HepG2 (cell line): ENCODE measurements at regions not wholly inside any gene's neighbourhood (a gene's known extent, or its start where the extent isn't known, plus 50 kb on each side); places are given as distances from the start of the nearest gene placed in this dataset.

Source experiments
- ATAC-seq: fragments of 200-7000 bp; cut with Tn5 transposase; 3 replicates; pipeline ENCODE4 v1.9.1; 2020; ENCODE audit warnings: mild to moderate bottlenecking, moderate library complexity
- BruUV-seq: library from RNA; stranded (reverse); fragments of 400-500 nt; replicated peaks from 2 replicates; lab custom pipeline; 2021; lab: Mats Ljungman, UMichigan
- CTCF ChIA-PET: fragments of 300-600 bp; formaldehyde crosslinking; extraction: SDS; loops from one replicate; lab custom pipeline; 2021; ENCODE audit warnings: low total read pairs, inconsistent platforms, low intra/inter-chr PET ratio; lab: Yijun Ruan, JAX
- POLR2A ChIA-PET: fragments of 350-600 bp; sonication (Branson Sonifier 250); formaldehyde crosslinking; loops from one replicate; lab custom pipeline; 2020; ENCODE audit warnings: antibody characterized with exemption, inconsistent platforms; lab: Yijun Ruan, JAX
- DNase-seq: peaks from one replicate; pipeline ENCODE4 v3.0.0-alpha.2; 2015; ENCODE audit warnings: low spot score
- FAIRE-seq: peaks from 3 replicates; lab custom pipeline; 2011; peaks lifted over from hg19 to GRCh38; lab: Jason Lieb, UNC
- H2AFZ ChIP-seq: one replicate; pipeline ENCODE4 v1.6.1; 2011; ENCODE audit warnings: low read length, inconsistent platforms
- H3K27ac ChIP-seq: fragments of 300-600 bp; 3 replicates; pipeline ENCODE4 v1.8.0; 2011; ENCODE audit warnings: mixed run types, mild to moderate bottlenecking, mixed read lengths, low read length, inconsistent platforms; ENCODE audit not compliant: insufficient read depth; ENCODE audit errors: extremely low read length
- H3K27me3 ChIP-seq, 2 experiments: fragments of 200-600 bp in 1 of 2; 2 replicates in 1 of 2; 3 replicates in 1 of 2; pipeline versions ENCODE4 v1.6.0 to v1.8.0; 2011; ENCODE audit warnings: low read length in 2 of 2, mild to moderate bottlenecking in 2 of 2, moderate library complexity in 2 of 2, inconsistent platforms in 1 of 2; ENCODE audit not compliant: insufficient read depth in 2 of 2, control insufficient read depth in 1 of 2
- H3K36me3 ChIP-seq, 2 experiments: fragments of 200-600 bp in 1 of 2; replicated peaks in 1 of 2; 2 replicates in 1 of 2; 3 replicates in 1 of 2; pipeline versions ENCODE4 v1.5.1 to v1.8.0; 2011; ENCODE audit warnings: low read length in 2 of 2, inconsistent platforms in 1 of 2; ENCODE audit not compliant: insufficient read depth in 2 of 2, control insufficient read depth in 1 of 2
- H3K4me1 ChIP-seq: 2 replicates; pipeline ENCODE4 v1.5.1; 2012; ENCODE audit warnings: low read length, inconsistent platforms; ENCODE audit not compliant: insufficient read depth
- H3K4me2 ChIP-seq: 2 replicates; pipeline ENCODE4 v1.6.0; 2011; ENCODE audit warnings: low read depth, low read length, inconsistent platforms
- H3K4me3 ChIP-seq, 3 experiments: fragments of 200-600 bp in 1 of 3; sonication (generic), shearing (Covaris generic) in 1 of 3; replicated peaks in 1 of 3; 2 replicates each; pipeline ENCODE4 v1.5.1; 2011 to 2016; ENCODE audit warnings: low read length in 3 of 3, inconsistent platforms in 2 of 3, low read depth in 2 of 3, mild to moderate bottlenecking in 2 of 3, control low read depth in 1 of 3, mixed read lengths in 1 of 3; ENCODE audit not compliant: insufficient read depth in 1 of 3
- H3K79me2 ChIP-seq: one replicate; pipeline ENCODE4 v1.6.1; 2011; ENCODE audit warnings: low read length, inconsistent platforms; ENCODE audit not compliant: insufficient read depth
- H3K9ac ChIP-seq: 2 replicates; pipeline ENCODE4 v1.6.0; 2011; ENCODE audit warnings: mild to moderate bottlenecking, low read depth, low read length, inconsistent platforms; ENCODE audit not compliant: insufficient read depth
- H3K9me3 ChIP-seq: 2 replicates; pipeline ENCODE4 v1.5.1; 2012; ENCODE audit warnings: mild to moderate bottlenecking, low read length
- H4K20me1 ChIP-seq: 2 replicates; pipeline ENCODE4 v1.6.0; 2011; ENCODE audit warnings: inconsistent platforms, mild to moderate bottlenecking, low read length, moderate library complexity; ENCODE audit not compliant: insufficient read depth
- CEBPB ChIP-seq: IDR thresholded peaks from 2 replicates; pipeline ENCODE4 v1.6.1; 2011; ENCODE audit warnings: low read depth, low read length, improper control_type of control experiment, borderline replicate concordance
- NONO ChIP-seq, 2 experiments: fragments of 450-650 bp in 1 of 2; sonication (generic) in 1 of 2; formaldehyde crosslinking in 1 of 2; IDR thresholded peaks in 1 of 2; conservative IDR thresholded peaks in 1 of 2; 2 replicates each; pipeline versions ENCODE4 v1.6.1 to v1.8.0; 2017 to 2022; ENCODE audit warnings: mild to moderate bottlenecking in 1 of 2, missing genetic modification reagents in 1 of 2, moderate library complexity in 1 of 2
- NR3C1 ChIP-seq: sonication (generic); formaldehyde crosslinking; IDR thresholded peaks from 2 replicates; pipeline ENCODE4 v1.4.0; 2020; ENCODE audit warnings: missing genetic modification reagents
- PCBP2 ChIP-seq: fragments of 200-400 bp; formaldehyde crosslinking; optimal IDR thresholded peaks from 2 replicates; pipeline ENCODE3; 2018; ENCODE audit warnings: low read length, low read depth; ENCODE audit not compliant: poor library complexity, severe bottlenecking
- SATB2 ChIP-seq: sonication (generic); formaldehyde crosslinking; IDR thresholded peaks from 2 replicates; pipeline ENCODE4 v1.5.0; 2020; ENCODE audit warnings: missing genetic modification reagents
- ZNF224 ChIP-seq: sonication (generic); formaldehyde crosslinking; IDR thresholded peaks from 2 replicates; pipeline ENCODE4 v1.5.0; 2020; ENCODE audit warnings: mild to moderate bottlenecking, missing genetic modification reagents
- WGBS: methylation state at CpG from one replicate; pipeline ENCODE4 v1.1.6; 2017; ENCODE audit warnings: low lambda C conversion rate; 5-methylcytosine and 5-hydroxymethylcytosine counted together
- in situ Hi-C: cut with HindIII; loops from 2 replicates; pipeline ENCODE4 v1.10.0; 2017; ENCODE audit warnings: low pct_unique_long_range_greater_than_20kb; ENCODE audit not compliant: extremely low pct_ligation_motif_present
- intact Hi-C: fragments of 100-400 bp; cut with micrococcal nuclease; formaldehyde crosslinking; loops from one replicate; pipeline ENCODE4 v1.10.0; 2022; ENCODE audit not compliant: unreplicated experiment

DNA sequence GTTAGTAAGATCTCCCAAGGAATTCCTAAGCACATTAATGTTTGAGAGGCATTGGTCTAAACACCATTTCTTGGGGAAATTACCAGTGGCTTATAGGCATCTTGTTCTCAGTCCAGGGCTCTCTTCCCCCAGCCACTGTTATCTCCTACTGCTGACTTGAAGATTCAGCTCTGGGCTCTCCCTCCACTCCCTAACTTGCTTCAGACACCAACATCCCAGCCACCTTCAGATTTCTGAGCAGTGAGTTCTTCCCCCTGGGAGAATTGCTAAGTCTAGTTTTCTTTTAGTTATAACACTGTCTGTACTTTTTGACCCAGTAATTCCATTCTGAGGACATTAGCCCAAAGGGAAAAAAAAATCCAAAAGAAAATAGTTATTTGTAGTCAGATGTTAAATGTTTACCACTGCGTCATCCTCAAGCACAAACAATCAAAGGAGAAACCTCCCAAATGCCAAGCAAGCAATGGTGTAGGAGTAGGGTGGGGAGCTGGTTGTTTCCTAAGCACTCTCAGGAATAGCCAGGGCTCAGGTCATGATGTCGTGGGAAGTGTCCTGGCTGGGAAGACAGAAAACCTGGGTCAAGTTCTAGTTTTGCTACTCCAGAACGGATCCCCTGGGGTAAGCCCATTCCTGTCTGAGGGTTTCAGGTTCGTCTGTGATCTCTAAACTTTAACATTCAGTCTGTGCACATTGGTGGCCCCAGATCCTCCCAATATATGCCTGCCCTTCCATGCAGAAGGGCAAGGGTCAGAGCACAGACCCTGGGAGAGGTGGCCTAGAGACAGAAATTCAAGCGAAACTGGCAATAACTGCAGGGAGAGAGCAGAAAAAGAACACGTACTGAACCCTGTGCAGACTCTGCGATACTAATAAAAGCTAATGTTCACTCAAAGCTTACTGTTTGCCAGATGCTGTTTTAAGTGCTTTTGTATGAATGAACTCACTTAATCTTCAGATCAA, 191.1 kb upstream of the FGGY start:
- H2AFZ ChIP-seq = no peak overlapping the region
- DNase-seq (no peak), FAIRE-seq (no peak), ATAC-seq (no peak)
- H4K20me1 ChIP-seq = no peaks in the 10 kb centered on the region
- no peak overlapping the region for H3K4me2 ChIP-seq
- no peaks in the 10 kb centered on the region for H3K9me3 ChIP-seq
- ChIA-PET CTCF (no interaction called here), POLR2A (no interaction called here)
- peaks cover 0 to 16% of the 10 kb centered on the region in 2 experiments; a peak in 2 of 5 replicates for H3K27me3 ChIP-seq
- H3K9ac ChIP-seq = no peak overlapping the region
- TF ChIP-seq ZNF224 (CRISPR knock-in tag) (no peak), PCBP2 (no peak), NONO (IDR thresholded peaks at IDR 0.05) (no peak), NONO (CRISPR knock-in tag; conservative IDR thresholded peaks at IDR 0.05) (no peak)
- no peak overlapping the region for H3K4me3 ChIP-seq
- no peaks in the 10 kb centered on the region for H3K36me3 ChIP-seq
- in situ Hi-C loops = no loop called here
- intact Hi-C loops = no loop called here
- WGBS = 48% methylated on average over 5 of the region's 7 CpGs
- BruUV-seq = no TSS peak
- H3K79me2 ChIP-seq = no peaks in the 10 kb centered on the region
- H3K27ac ChIP-seq = no peak overlapping the region
- peaks cover 9% of the 10 kb centered on the region for H3K4me1 ChIP-seq

DNA sequence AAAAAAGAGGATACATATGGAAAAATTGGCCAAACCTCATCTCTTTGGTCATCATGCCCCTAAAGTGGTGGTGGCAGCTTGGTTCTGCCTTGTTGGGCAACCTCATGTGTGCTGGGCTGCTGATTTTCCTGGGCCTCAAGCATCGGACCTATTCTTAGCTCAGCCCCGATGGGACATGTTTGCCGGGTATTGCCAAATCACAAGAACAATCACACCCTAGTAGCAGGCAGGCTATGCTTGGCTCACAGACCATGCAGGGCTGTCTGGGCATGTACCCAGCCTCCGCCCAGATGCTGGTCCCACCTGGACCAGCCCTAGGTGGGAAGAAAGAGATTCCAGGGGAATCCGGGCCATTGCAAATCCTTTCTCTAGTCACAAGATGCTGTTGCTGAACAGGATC, 189.4 kb upstream of the FGGY start:
- H3K4me2 ChIP-seq = no peak overlapping the region
- intact Hi-C loops (no loop called here), in situ Hi-C loops (no loop called here)
- H3K9me3 ChIP-seq = no peaks in the 10 kb centered on the region
- H3K27me3 ChIP-seq = peaks cover 0 to 29% of the 10 kb centered on the region in 2 experiments; a peak in 2 of 5 replicates
- no peaks in the 10 kb centered on the region for H3K36me3 ChIP-seq
- FAIRE-seq (no peak), ATAC-seq (no peak), DNase-seq (no peak)
- ChIA-PET POLR2A (no interaction called here), CTCF (no interaction called here)
- no peak overlapping the region for H3K27ac ChIP-seq
- TF ChIP-seq SATB2 (CRISPR knock-in tag) (no peak), NR3C1 (no peak), CEBPB (peak; percentile 16; the same call in 1 of the 2 replicates)
- no peak overlapping the region for H3K4me3 ChIP-seq
- H4K20me1 ChIP-seq = no peaks in the 10 kb centered on the region
- no TSS peak for BruUV-seq
- WGBS = 73% methylated on average over 1 of the region's 5 CpGs
- H3K4me1 ChIP-seq = peaks cover 9% of the 10 kb centered on the region
- H3K79me2 ChIP-seq = no peaks in the 10 kb centered on the region
- H3K9ac ChIP-seq = no peak overlapping the region
- H2AFZ ChIP-seq = no peak overlapping the region
